Coronary artery (tissue), 2 donors: ENCODE measurements at regions not wholly inside any gene's neighbourhood (a gene's known extent, or its start where the extent isn't known, plus 50 kb on each side); places are given as distances from the start of the nearest gene placed in this dataset.

ENCODE experiments used
- DNase-seq: peaks from one replicate; pipeline ENCODE4 v3.0.0-alpha.2; 2017; ENCODE audit warnings: low spot score
- H3K27ac ChIP-seq, 2 donors: fragments of 200-600 bp; sonication (generic); one replicate each; pipeline ENCODE4 v1.5.1; 2016 to 2019
- H3K4me3 ChIP-seq: fragments of 200-600 bp; sonication (generic); 2 replicates; pipeline ENCODE4 v1.5.1; 2016; ENCODE audit warnings: mild to moderate bottlenecking, moderate library complexity
- TF ChIP-seq, protein P1 (sequence below): fragments of 200-600 bp; sonication (generic); IDR thresholded peaks from one replicate; pipeline ENCODE4 v1.5.1; 2019; ENCODE audit warnings: antibody characterized with exemption

DNA sequence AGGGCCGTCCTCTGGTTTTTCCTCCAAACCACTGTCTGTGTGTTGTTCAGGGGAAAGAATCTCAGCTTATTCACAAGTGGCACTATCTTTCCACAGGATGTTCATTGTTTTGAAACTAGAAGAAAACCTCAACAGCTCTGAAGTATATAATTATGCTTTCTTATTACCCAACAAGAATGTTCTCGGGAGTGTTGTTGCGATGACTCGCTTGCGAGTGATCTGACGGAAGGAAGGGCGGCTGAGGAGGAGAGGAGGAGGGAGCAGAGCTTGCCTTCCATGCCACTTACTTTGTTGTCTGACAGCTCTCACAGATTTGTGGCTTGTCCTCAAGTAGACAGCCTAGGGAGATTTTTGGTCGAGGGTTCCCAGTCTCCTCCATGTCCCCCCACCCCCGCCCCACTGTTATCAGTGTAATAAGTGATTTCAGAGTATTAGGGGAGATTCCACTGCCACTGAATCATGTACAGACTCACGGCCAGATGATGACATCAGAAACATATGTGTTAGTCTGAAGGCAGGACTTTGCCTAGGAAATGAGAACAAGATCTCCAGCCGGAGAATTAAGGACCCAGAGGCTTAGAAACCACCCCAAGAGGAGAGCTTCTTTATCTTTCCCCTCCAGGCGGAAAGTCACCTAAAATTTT is 80.7 kb upstream of the CCN6 start:
- Histone ChIP-seq H3K4me3 (peak overlapping the region; percentile 43), H3K27ac (peak overlapping the region; percentile 52 to 74)
- peak; percentile 79 for DNase-seq
- TF ChIP-seq, protein P1, sequence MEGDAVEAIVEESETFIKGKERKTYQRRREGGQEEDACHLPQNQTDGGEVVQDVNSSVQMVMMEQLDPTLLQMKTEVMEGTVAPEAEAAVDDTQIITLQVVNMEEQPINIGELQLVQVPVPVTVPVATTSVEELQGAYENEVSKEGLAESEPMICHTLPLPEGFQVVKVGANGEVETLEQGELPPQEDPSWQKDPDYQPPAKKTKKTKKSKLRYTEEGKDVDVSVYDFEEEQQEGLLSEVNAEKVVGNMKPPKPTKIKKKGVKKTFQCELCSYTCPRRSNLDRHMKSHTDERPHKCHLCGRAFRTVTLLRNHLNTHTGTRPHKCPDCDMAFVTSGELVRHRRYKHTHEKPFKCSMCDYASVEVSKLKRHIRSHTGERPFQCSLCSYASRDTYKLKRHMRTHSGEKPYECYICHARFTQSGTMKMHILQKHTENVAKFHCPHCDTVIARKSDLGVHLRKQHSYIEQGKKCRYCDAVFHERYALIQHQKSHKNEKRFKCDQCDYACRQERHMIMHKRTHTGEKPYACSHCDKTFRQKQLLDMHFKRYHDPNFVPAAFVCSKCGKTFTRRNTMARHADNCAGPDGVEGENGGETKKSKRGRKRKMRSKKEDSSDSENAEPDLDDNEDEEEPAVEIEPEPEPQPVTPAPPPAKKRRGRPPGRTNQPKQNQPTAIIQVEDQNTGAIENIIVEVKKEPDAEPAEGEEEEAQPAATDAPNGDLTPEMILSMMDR = no peak

DNA sequence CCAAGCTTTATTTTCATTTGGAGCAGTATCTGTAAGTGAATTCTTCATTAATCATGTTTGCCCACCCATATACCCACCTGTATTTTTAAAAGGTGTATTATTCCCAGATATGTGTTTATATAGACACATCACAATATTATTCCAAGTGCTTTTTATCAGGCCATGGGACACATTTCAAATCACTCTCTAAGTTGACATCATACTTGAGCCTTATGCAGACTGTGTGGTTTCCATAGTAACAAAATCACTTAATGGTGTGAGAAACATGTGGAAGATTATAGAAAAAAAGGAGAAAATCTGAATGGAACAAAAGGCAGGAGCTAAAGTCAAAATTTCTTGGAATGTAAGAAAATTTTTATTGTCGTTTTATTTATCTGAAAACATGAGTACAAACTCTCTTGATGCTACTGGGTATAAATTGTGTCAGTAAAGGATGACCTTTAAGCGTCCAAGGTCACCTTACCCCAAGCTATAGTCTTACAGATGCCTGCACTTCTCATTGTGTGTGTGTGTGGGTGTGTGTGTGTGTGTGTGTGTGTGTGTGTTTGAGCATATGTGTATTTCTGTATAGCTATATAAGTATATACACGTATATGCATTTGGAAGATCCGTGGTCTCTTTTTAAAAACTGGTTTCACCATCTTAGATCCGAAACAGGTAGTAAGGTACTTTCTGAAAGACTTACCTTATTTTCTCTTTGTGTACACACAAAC is 79.8 kb upstream of the CCN6 start:
- H3K27ac ChIP-seq = peak overlapping the region in 1 of 2 donors; percentile 74
- TF ChIP-seq, protein P1 = no peak
- no peak overlapping the region for H3K4me3 ChIP-seq
- no peak for DNase-seq

DNA sequence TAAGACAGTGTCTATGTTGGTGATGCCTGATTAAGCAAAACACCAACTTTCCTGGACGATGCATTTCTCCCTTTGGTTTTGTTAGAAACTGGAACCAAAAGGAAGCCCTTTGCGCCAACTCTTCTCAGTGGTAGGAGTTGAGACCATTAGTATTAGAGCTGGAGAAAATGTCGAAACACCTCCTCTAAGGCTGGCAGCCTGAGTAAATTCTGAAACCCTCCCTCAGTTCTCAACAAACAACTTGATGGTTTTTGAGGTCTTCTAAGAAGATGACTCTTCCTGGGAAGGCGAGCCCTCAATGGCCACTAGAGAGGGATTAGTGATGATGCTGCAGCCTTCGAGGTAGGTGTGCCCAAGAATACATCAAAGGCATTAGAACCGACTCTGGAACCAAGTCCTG is 78.4 kb upstream of the CCN6 start:
- H3K4me3 ChIP-seq = no peak overlapping the region
- TF ChIP-seq, protein P1 = no peak
- no peak overlapping the region for H3K27ac ChIP-seq
- no peak for DNase-seq

DNA sequence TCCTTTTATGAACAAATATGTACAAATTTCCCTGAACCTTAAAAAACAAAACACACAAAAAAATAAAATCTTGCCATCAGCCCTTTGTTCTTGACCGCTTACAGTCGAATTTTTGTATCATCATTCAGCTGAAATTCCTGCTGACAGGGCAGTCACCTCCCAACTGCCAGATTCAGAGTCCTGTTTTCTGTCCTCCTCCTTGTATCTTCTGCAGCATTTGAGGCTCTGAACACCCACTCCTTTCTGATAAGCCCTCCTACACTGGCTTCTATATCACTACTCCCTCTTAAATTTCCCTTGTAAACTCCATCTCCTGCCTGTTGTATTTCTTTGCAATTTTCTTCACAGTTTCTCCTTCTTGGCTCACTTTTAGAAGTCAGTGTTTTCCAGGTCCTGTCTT is 77.8 kb upstream of the CCN6 start:
- no peak for DNase-seq
- Histone ChIP-seq H3K27ac (no peak overlapping the region), H3K4me3 (no peak overlapping the region)
- TF ChIP-seq, protein P1 = no peak

DNA sequence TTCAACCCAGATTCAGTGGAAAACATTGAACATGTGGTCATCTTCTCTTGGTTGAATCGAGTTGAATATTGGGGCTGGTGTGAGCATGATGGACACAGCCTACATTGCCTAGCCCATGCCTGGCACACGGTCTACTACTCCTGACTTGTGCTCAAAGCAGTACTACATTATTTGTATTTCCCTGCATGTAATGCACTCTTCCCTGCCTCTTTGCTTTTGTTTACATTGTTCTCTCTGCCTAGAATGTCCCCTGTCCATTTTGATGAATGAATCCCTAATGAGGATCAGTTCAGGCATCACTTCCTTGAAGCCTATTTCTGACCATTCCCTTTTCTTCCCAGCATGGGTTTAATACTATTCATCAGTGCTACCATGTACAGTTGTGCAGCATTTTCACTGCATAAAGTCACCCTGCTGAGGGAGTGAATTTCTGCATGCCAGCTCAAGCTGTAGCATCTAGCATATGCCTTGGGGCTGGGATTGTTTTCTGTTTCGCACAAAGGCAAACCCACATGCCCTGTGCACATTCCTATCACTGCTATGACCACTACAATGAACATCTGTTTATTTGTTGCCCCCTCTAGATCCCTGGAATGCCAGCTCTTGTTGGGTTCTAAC is 75.3 kb upstream of the CCN6 start:
- Histone ChIP-seq H3K4me3 (no peak overlapping the region), H3K27ac (no peak overlapping the region)
- no peak for DNase-seq
- TF ChIP-seq, protein P1 = no peak

DNA sequence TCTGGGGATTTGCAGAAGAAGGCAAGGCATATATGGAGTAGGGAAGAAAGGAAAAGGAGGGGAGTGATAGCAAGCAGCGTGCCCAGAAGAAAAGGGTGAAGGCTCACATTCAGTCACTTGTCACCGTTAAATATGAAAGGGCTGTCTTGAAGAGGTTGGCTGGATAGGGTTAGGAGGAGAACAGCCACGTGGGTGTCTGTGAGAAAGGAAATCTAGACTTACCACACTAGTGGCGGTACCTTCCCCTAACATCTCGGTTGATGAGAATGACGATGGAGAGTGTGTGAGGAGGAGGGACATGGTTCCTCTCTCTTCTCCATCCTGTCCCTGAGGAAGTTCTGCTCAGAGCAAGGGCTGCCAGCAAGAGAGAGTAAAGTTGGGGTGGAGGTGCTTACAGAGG is 74.3 kb upstream of the CCN6 start:
- no peak for DNase-seq
- Histone ChIP-seq H3K27ac (no peak overlapping the region), H3K4me3 (no peak overlapping the region)
- TF ChIP-seq, protein P1 = no peak
